Keratinocyte (primary cell): ENCODE measurements at regions not wholly inside any gene's neighbourhood (a gene's known extent, or its start where the extent isn't known, plus 50 kb on each side); places are given as distances from the start of the nearest gene placed in this dataset.

ENCODE experiments used
- DNase-seq: peaks from one replicate; pipeline ENCODE4 v3.0.0-alpha.2; 2011; ENCODE audit warnings: low read depth, missing footprints, low spot score
- FAIRE-seq: peaks from 2 replicates; lab custom pipeline; 2011; peaks lifted over from hg19 to GRCh38; lab: Jason Lieb, UNC
- H2AFZ ChIP-seq: 2 replicates; pipeline ENCODE4 v1.6.0; 2012; ENCODE audit warnings: low read length, control low read depth, inconsistent platforms; ENCODE audit not compliant: control insufficient read depth
- H3K27ac ChIP-seq: 2 replicates; pipeline ENCODE4 v1.5.1; 2011; ENCODE audit warnings: low read length; ENCODE audit not compliant: control insufficient read depth, insufficient read depth
- H3K27me3 ChIP-seq: 3 replicates; pipeline ENCODE4 v1.6.0; 2011; ENCODE audit warnings: low read length; ENCODE audit not compliant: control insufficient read depth, insufficient read depth; ENCODE audit errors: extremely low read depth
- H3K36me3 ChIP-seq, 2 experiments: 2 replicates in 1 of 2; 3 replicates in 1 of 2; pipeline ENCODE4 v1.5.1; 2011; ENCODE audit warnings: low read length in 2 of 2, mild to moderate bottlenecking in 1 of 2; ENCODE audit not compliant: control insufficient read depth in 2 of 2, insufficient read depth in 2 of 2; ENCODE audit errors: extremely low read depth in 1 of 2
- H3K4me1 ChIP-seq: 3 replicates; pipeline ENCODE4 v1.5.1; 2011; ENCODE audit warnings: low read length; ENCODE audit not compliant: control insufficient read depth, insufficient read depth; ENCODE audit errors: extremely low read depth
- H3K4me2 ChIP-seq: 3 replicates; pipeline ENCODE4 v1.6.0; 2011; ENCODE audit warnings: low read depth, low read length; ENCODE audit not compliant: control insufficient read depth, insufficient read depth; ENCODE audit errors: extremely low read depth
- H3K4me3 ChIP-seq, 3 experiments: fragments of 200-600 bp in 1 of 3; sonication (generic) in 1 of 3; 2 replicates in 2 of 3; 3 replicates in 1 of 3; pipeline ENCODE4 v1.5.1; 2011 to 2016; ENCODE audit warnings: low read length in 3 of 3, mild to moderate bottlenecking in 3 of 3, control low read depth in 2 of 3, inconsistent platforms in 1 of 3, low read depth in 1 of 3, mixed read lengths in 1 of 3, mixed run types in 1 of 3, moderate library complexity in 1 of 3; ENCODE audit not compliant: control insufficient read depth in 2 of 3, insufficient read depth in 2 of 3; ENCODE audit errors: extremely low read depth in 1 of 3
- H3K79me2 ChIP-seq: 2 replicates; pipeline ENCODE4 v1.6.0; 2012; ENCODE audit warnings: low read length; ENCODE audit not compliant: control insufficient read depth, insufficient read depth
- H3K9ac ChIP-seq: 3 replicates; pipeline ENCODE4 v1.6.0; 2011; ENCODE audit warnings: low read length; ENCODE audit not compliant: control insufficient read depth, insufficient read depth; ENCODE audit errors: extremely low read depth
- H3K9me1 ChIP-seq: 3 replicates; pipeline ENCODE4 v1.6.0; 2011; ENCODE audit warnings: low read length; ENCODE audit not compliant: control insufficient read depth, insufficient read depth; ENCODE audit errors: extremely low read depth
- H3K9me3 ChIP-seq: 2 replicates; pipeline ENCODE4 v1.5.1; 2012; ENCODE audit warnings: low read depth, low read length; ENCODE audit not compliant: control insufficient read depth
- H4K20me1 ChIP-seq: 3 replicates; pipeline ENCODE4 v1.6.0; 2011; ENCODE audit warnings: low read length; ENCODE audit not compliant: control insufficient read depth, insufficient read depth; ENCODE audit errors: extremely low read depth
- EZH2 ChIP-seq: IDR thresholded peaks from one replicate; pipeline ENCODE4 v1.6.1; 2012; ENCODE audit warnings: inconsistent platforms, mild to moderate bottlenecking, low read length, moderate library complexity
- dilution Hi-C: fragments of 300-500 bp; cut with MboI; formaldehyde crosslinking; loops from one replicate; pipeline ENCODE4 v1.7.0; 2020; ENCODE audit warnings: low sequenced_read_pairs; ENCODE audit not compliant: extremely low pct_ligation_motif_present
- TF ChIP-seq, protein P1 (sequence below), 3 experiments: IDR thresholded peaks in 1 of 3; conservative IDR thresholded peaks in 1 of 3; optimal IDR thresholded peaks in 1 of 3; 2 replicates in 2 of 3; 3 replicates in 1 of 3; pipeline versions ENCODE3 to v1.5.1; 2011; ENCODE audit warnings: low read length in 3 of 3, mild to moderate bottlenecking in 3 of 3, moderate library complexity in 2 of 3, control low read depth in 1 of 3, inconsistent platforms in 1 of 3; ENCODE audit not compliant: insufficient read depth in 2 of 3; ENCODE audit errors: extremely low read depth in 1 of 3

DNA sequence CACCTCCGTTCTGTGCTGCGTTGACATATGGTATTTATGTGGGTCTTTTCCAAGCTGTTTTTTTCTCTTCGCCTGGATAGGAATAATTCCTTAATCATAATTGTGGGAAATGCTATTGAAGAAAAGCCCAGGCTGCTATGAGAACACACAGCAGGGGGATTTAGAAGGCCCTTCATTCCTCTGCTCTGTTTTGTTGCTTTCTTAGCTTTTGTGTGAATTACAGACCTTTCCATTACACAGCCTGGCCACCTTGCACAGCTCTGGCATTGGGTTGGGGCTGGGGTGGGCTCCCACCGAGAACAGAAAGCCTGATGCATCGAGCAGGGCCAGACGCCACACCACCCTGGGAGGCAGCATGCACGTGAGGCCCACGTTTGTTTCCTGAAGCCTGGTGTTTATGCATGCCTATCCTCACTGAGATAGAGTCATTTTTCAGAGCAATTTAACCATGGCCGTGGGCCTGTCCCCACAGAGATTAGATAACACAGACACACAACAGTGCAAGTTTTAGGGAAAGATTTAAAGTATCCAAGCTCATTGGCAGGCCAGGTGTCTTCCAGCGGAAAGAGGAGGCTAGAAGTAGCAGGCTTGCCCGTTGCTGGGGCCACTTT lies 287.6 kb upstream of the PWP1 start:
- no peaks in the 10 kb centered on the region for H3K36me3 ChIP-seq
- H3K4me1 ChIP-seq: peaks cover 20% of the 10 kb centered on the region

DNA sequence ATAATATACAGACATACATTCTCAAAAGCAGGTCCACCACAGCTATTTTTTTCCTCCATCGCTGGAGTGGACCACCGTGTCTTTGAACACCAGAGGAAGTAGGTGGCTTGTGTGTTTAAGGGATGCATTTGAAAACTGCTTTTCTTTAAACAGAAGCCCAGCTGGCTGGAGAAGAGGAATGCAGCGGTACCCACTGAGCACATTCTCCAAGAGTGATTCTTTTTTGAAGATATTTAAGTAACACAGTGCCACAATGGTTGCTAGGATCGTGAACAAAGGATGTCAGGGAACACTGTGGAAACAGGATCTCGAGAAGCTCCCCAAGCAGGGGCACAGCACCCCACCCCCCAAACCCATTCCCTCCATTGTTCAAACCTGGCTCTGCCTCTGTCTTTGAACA lies 286.6 kb upstream of the PWP1 start:
- TF ChIP-seq, protein P1, sequence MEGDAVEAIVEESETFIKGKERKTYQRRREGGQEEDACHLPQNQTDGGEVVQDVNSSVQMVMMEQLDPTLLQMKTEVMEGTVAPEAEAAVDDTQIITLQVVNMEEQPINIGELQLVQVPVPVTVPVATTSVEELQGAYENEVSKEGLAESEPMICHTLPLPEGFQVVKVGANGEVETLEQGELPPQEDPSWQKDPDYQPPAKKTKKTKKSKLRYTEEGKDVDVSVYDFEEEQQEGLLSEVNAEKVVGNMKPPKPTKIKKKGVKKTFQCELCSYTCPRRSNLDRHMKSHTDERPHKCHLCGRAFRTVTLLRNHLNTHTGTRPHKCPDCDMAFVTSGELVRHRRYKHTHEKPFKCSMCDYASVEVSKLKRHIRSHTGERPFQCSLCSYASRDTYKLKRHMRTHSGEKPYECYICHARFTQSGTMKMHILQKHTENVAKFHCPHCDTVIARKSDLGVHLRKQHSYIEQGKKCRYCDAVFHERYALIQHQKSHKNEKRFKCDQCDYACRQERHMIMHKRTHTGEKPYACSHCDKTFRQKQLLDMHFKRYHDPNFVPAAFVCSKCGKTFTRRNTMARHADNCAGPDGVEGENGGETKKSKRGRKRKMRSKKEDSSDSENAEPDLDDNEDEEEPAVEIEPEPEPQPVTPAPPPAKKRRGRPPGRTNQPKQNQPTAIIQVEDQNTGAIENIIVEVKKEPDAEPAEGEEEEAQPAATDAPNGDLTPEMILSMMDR (optimal IDR thresholded peaks at IDR 0.05 in 1 of 3, IDR thresholded peaks at IDR 0.05 in 1 of 3, conservative IDR thresholded peaks at IDR 0.05 in 1 of 3; ENCODE audit: extremely low read depth in 1 of 3, insufficient read depth in 2 of 3, low read length in 3 of 3): no peak
- no peak for TF ChIP-seq EZH2
- H3K36me3 ChIP-seq: no peaks in the 10 kb centered on the region
- H3K4me2 ChIP-seq: no peak overlapping the region
- H3K27me3 ChIP-seq: no peaks in the 10 kb centered on the region
- no peak overlapping the region for H3K27ac ChIP-seq
- H3K79me2 ChIP-seq: peaks cover 5% of the 10 kb centered on the region
- no peaks in the 10 kb centered on the region for H3K9me3 ChIP-seq
- dilution Hi-C loops: no loop called here
- FAIRE-seq: no peak
- H3K9ac ChIP-seq: no peak overlapping the region
- H2AFZ ChIP-seq: no peak overlapping the region
- H4K20me1 ChIP-seq: no peaks in the 10 kb centered on the region
- H3K9me1 ChIP-seq: no peaks in the 10 kb centered on the region
- no peak for DNase-seq
- H3K4me3 ChIP-seq: no peak overlapping the region
- H3K4me1 ChIP-seq: peaks cover 20% of the 10 kb centered on the region

More for the DNA sequence above, 287.6 kb upstream of the PWP1 start:
- Histone ChIP-seq H3K27me3 (no peaks in the 10 kb centered on the region), H3K4me2 (no peak overlapping the region), H3K79me2 (peaks cover 5% of the 10 kb centered on the region), H2AFZ (no peak overlapping the region), H3K9me3 (no peaks in the 10 kb centered on the region), H4K20me1 (no peaks in the 10 kb centered on the region), H3K9ac (no peak overlapping the region), H3K27ac (no peak overlapping the region), H3K4me3 (no peak overlapping the region), H3K9me1 (no peaks in the 10 kb centered on the region)
- FAIRE-seq (no peak), DNase-seq (no peak)
- dilution Hi-C loops: no loop called here
- no peak for TF ChIP-seq EZH2
- TF ChIP-seq, protein P1 (optimal IDR thresholded peaks at IDR 0.05 in 1 of 3, IDR thresholded peaks at IDR 0.05 in 1 of 3, conservative IDR thresholded peaks at IDR 0.05 in 1 of 3; ENCODE audit: extremely low read depth in 1 of 3, insufficient read depth in 2 of 3, low read length in 3 of 3): no peak
